GM21526 (cell line): ENCODE measurements at regions not wholly inside any gene's neighbourhood (a gene's known extent, or its start where the extent isn't known, plus 50 kb on each side); places are given as distances from the start of the nearest gene placed in this dataset.
"Not testable (repeated sequence)": the region's sequence is repeated elsewhere in the genome, so short reads cannot be mapped to it uniquely, and the experiment has no call there.

ENCODE experiments used
- ATAC-seq: cut with Tn5 transposase; IDR thresholded peaks from one replicate; pipeline ENCODE4 v1.9.1; 2021; ENCODE audit warnings: moderate library complexity; ENCODE audit not compliant: unreplicated experiment, low FRiP score

DNA sequence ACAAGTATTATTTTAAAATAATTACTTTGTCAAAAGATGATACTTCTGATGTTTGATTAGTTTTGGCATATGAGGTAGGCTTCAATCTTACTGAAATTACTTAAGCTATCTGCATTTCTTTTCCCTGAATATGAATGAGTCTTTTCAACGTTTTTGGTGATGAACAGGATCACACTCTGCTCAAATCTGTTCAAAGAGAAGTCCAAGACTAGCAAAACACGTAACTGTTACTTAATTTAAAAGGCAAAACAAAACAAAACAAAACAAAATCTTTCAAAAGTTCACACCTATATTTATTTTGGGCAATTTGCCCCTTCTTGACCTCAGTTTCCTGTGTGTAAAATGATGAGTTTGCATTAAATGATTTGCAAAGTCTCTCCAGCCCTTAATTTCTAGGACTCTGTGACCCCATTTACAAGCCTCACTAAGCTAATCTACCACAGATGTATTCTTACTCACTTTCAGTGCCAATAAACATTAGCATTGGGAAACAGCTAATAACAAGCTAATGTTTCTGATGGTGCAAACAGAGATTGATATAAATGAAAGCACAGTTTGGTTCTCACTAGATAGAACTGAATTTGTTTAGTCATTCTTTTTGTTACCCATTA is 865.4 kb downstream of the LTN1 start:
- no peak for ATAC-seq

DNA sequence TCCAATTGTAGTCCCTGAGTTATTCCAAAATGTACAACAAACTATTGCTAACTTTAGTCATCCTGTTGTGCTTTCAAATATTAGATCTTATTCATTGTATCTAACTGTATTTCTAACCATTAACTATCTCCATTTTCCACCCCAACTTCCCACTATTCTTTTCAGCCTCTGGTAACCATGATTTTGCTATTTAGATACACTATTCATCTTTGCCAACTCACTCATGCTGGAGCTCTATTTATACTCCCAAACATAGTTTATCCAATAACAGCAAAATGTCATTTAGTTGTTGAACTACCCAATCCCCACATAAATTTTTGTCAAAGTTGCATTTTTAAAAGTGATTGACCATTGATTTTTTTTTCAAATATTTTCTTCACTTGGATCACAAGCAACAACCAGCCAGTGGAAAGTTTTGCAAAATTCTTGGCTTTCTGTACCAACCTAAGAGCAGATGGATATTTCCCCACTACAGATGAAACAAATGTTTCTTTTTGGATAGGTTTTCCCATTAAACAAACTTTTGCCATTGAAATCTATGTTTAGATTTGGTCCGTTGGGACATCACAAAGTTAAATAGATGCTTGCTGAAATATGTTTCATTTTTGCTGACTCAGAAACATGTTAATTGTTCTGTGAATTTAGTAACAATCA is 866.0 kb downstream of the LTN1 start:
- no peak for ATAC-seq

DNA sequence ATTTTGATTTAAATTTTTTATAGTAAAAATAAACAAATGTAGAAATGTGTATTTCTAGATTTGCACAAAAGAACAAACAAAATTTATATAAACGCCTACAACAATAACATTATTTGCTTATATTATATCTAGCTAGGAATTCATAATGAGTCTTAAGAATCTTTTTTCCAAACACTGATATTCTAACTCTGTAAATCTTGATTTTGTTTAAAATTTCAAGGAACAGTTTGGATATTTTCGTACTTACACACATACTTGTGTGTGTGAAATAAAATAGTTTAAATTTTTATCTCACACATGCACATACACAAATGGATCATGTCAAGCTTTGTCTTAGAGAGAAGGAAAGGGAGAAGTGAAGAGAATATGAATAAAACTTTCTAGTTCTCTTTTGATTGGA is 868.1 kb downstream of the LTN1 start:
- ATAC-seq: no peak

DNA sequence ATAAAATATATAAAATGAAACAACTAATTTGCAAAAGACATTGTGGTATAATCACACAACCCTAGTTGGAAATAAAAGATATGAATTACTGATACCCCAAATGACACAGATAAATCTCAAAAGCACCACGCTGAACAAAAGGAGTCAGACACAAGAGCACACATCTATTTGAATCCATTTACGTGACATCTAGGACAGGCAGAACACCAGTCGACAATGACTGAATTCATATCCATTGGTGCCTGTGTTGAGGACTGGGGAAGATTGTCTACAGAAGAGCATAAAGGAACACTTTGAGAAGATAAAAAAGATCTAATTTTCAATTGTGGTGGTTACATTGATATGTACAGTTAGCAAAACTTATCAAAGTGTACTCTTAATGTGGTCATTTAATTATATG is 874.1 kb downstream of the LTN1 start:
- no peak for ATAC-seq

DNA sequence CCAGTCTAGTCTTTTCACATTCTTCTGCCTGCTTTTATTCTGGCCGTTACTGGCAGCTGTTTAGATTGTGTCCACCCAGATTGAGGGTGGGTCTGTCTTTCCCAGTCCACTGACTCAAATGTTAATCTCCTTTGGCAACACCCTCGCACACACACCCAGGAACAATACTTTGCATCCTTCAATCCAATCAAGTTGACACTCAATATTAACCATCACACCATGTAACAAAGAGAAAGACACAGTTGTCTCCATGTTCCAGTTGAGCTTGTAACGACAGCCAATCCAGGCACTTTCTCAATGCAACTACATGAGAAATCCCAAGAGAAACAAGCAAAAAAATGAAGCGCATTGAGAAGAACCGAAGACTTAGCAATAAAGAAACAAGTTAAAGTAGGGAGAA is 877.7 kb downstream of the LTN1 start:
- not testable (repeated sequence) for ATAC-seq

DNA sequence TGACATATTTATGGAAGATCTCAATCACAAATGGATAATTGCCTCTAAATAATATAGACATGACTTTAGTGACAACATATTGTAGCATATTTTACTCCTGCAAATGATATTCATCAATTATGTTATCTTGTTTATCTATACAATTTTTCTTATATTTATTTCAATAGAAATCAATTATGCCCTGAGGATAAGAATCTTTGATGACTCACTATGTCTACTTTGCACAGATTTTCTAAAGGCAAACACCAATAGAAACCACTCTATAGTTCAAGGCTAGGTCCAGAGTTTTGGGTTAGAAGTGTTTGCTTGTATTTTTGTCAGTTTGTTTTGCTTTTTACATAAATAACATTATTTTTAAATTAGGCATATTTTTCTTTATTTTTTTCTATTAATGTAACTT is 879.0 kb downstream of the LTN1 start:
- no peak for ATAC-seq

DNA sequence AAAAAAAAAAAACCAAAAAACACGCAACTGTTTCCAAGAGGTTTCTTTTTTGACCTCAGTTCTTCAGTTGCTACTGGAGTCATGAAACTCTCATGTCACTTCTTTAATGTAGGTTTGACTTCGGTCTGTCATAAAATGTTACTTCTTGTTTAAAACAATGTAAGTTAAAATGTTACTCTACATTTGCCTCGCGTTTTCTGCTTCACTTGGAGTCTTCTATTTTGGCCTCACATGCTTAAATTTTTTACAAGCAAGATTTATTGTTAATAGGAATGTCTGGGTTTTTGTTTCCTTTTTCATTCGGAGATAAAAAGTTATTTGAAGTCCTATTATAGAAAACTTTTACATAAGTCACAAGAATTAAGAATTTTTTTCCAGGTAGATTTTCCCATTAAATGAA is 880.2 kb downstream of the LTN1 start:
- no peak for ATAC-seq

DNA sequence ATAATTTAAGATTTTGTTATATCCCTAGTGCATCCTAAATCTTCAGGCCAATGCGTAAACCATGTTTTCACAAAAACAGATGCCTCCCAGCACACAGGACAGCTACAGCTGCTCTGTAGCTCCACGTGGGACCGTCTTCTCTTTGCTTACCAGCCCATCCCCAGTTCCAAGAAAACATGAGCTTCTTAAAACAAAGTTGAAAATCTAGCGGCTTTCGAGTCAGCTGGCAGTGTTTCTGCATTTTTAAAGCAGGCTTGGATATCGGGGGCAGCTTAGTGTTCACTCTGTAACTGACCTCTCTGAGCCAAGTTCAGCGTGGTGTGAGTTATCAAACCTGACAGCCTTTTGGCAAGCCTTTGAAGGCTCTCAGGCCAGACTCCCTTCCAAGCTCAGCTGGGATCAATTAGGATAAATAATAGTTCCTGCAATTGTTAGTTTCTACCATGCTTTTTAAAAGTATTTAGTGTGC is 881.5 kb downstream of the LTN1 start:
- no peak for ATAC-seq

DNA sequence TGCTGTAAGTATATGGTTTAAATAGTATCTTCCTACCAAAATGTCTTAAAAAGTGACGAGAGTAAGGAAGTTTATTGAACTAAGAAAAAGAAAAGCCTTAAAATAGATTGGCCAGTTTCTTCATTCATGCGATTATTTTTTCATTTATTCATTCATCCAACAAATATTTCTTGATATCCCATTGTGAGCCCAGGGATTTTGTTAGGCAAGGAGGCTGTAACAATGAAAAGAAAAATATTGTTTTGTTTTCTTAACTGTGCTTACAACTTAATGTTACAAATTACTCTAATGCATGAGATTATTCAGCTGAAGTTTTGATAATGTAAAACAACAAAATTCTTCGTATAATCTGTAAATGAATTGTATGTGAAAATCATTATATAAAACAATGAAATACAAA is 882.0 kb downstream of the LTN1 start:
- no peak for ATAC-seq

DNA sequence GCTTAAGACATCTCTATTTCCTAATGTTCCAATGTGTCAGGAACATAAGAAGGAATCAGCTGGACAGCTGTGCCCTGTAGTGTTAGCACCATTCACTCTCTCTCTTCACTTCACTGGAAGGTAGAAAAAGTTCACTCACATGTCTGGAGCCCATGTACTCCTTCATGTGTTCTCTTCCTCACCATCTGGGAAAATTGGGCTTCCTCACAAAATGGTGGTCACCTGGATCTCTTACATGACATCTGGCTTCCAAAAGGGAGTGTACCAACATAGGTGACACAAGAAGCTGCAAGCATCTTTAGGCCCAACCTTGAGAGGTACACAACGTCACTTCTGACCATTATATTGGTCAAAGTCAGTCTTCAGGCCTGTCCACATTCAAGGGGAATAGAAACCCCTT is 882.6 kb downstream of the LTN1 start:
- no peak for ATAC-seq

DNA sequence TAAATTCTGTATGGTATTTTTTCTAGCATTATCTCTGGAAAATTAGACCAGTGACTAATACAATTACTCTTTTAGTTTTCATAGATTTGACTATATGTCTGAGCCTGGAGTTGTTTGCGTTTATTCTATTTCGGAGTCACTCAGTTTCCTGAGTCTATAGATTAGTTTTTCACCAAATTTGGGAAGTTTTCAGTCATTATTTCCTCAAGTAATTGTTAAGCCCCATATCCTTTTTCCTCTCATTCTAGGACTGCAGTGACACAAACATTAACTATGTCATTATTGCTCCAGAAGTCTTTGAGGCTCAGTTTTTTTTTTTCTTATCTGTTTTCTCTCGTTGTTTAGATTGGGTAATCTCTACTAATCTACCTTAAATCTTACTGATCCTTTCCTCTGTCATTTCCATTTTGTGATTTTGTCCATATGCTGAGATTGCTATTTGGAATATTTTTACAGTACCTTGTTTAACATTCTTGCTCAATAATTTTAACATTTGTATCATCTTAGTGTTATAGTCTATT is 886.2 kb downstream of the LTN1 start:
- ATAC-seq: no peak

DNA sequence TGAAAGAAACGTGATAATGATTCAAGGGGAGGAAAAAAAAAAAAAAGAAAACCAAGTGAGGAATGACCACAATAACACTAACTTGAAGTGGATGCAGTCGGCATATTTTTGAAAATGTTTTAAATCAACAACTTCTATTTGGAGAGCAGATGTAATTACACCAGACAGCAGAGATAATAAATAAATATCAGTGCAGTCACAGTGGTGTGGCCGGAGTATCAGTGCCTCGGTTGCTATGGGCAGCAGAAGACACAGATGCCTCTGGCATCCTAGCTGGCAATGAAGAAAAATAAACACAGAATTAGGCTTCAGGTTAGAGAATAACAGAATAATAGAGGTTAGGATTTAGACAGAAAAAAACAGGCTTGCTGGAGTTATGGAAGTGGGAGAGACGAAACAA is 888.3 kb downstream of the LTN1 start:
- no peak for ATAC-seq

DNA sequence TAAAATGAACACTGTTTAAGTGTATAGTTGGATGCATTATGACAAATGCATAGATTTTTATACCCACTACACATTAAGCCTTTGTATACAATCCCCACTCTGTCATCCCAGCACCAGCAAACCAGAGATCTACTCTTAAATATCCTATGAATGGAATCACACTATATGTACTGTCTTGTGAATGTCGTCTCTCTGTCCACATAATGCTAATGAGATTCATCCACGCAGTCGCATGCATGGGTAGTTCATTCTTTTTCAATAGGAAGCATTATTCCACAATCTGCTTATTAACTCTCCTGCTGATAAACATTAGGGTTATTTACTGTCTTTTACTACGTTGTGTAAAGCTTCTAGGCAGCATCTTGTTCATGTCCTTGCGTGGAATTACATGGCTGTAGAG is 892.3 kb downstream of the LTN1 start:
- ATAC-seq: no peak

DNA sequence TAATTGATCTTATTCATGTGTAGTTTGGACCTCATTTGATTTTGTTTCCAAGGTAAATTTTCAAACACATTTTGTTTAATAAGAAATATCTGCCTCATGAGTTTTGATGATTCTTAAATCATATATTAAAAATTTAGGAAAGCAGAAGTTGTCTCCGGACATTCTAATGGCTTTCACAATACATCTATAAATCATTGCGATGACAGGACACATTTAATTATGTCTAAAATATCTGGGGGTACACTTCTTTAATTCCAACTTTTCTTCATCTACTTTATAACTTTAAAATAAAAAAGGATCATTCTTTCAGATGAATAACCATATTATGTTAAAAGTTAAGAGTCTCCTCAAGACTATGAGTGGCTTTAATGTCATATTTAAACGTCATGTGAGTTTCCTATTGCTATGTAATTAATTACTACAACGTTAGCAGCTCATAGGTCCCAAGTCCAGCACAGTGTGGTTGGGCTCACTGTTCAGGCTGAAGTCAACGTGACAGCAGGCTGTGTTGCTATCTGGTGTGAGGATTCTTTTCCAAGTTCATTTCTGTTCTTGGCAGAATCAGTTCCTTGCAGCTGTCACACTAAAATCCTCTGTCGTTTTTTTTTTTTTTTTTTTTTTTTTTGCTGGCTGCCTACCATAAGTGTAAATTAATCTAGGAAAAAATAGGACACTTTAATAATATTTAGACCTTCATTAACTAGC is 893.5 kb downstream of the LTN1 start:
- ATAC-seq: no peak

DNA sequence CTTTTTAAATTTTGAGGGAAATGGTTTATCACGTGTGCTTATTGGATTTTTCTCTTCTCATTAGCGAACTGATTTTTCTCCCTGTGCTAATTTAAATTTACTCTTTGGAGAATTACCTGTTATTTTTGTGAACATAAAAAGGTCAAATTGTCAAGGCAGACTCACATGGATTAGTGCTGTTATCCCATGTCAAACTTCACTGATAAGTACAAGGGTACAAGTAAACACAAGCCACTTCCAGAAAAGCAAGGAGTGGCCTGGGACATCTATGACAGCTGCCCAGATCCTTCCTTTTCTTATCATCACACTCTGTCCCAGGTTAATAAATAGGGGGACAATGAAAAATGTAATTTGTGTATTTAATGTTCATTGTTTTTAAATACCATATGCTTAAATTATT is 901.2 kb downstream of the LTN1 start:
- ATAC-seq: no peak

DNA sequence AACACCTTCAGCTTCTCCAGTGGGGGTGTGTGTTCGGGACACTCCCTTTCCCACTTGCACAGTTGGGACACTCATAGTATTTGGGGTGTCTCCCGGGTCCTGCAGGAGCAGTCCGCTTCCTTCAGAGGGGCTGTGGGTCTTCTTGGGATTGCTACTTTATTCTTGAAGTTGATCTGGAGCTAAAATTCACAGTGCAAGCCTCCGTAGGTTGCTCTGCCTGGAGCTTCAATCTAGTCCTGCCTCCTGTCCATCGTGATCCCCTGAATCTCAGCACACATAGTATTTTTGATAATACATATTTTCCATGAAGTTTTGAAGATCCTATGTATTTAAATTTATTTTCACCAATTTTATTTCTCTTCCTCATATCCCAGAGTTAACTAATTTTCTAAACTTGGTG is 902.1 kb downstream of the LTN1 start:
- ATAC-seq: no peak

DNA sequence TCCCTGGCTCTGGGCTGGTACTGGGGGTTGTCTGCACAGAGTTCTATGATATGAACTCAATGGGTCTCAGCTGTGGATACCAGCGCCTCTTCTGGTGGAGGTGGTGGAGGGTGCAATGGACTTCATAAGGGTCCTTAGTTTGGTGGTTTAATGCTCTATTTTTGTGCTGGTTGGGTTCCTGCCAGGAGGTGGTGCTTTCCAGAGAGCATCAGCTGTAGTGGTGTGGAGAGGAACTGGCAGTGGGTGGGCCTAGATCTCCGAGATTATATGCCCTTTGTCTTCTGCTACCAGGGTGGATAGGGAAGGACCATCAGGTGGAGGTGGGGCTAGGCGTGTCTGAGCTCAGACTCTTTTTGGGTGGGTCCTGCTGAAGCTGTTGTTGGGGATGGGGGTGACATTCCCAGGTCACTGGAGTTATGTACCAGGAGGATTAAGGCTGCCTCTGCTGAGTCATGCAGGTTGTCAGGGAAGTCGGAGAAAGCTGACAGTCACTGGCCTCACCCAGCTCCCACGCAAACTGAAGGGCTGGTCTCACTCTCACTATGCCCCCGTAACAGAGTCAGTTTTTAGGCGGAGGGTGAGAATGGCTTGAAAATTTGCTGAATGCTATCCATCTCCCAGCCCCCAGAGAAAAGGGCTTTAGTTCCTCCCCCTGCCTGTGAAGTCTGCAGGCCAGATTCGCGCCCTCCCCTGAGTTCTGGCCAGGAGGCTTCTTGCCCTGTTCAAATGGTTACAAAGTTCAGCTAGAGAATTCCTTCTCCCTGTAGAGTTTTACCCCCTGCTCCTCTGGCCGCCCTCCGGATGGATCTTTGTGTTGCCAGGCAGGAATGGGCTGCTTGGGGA is 902.9 kb downstream of the LTN1 start:
- no peak for ATAC-seq

DNA sequence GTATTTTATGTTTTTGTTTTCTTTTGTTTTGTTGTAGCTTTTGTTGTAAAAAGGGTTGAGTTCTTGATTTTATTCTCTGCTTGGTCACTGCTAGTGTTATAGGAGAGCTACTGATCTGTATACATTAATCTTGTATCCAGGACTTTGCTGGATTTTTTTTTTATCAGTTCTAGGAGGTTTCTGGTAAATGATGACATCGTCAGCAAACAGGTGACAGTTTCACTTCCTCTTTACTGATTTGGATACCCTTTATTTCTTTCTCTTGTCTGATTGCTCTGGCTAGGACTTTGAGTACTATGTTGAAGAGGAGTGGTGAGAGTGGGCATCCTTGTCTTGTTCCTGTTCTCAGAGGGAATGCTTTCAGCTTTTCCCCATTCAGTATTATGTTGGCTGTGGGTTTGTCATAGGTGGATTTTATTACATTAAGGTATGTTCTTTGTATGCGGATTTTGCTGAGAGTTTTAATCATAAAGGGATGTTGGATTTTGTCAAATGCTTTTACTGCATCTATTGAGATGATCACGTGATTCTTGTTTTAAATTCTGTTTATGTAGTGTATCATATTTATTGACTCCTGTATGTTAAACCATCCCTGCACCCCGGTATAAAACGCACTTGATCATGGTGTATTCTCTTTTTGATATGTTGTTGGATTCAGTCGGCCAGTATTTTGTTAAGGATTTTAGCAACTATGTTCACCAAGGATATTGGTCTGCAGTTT is 905.7 kb downstream of the LTN1 start:
- no peak for ATAC-seq

DNA sequence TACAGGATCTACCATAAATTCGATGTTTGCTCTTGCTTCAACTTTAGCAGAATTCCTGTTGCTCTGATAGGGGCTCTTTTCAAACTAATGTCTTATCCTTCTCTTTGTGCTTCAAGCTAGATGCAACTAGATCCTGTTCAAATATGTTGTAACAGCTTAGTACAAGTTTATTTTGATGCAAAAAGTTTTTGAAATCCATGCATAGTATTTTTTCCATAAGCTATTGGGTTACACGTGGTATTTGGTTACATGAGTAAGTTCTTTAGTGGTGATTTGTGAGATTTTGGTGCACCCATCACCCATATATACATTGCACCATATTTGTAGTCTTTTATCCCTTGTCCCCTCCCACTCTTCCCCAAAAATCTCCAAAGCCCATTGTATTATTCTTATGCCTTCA is 907.7 kb downstream of the LTN1 start:
- ATAC-seq: no peak

DNA sequence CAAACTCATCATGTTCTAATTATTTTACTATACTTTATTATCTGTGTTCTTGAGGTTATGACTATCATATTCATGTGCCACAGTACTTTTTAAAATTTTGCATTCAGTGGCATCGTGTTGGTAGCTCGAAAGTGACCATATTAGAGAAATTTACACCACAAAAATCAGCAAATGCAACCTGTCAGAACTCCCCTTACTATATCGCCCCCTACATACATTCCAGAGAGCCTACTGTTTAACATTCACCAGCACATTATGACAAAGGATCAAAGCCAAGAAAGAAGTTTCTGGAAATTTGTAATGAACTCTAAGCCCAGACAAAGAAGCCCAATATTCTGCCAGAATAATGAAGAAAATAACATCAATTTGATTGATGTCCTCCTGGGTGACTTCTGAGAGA is 909.3 kb downstream of the LTN1 start:
- ATAC-seq: no peak
